Astrocyte (in vitro differentiated cells and primary cell): ENCODE measurements at regions not wholly inside any gene's neighbourhood (a gene's known extent, or its start where the extent isn't known, plus 50 kb on each side); places are given as distances from the start of the nearest gene placed in this dataset.

Experiments used
- DNase-seq: peaks from one replicate; pipeline ENCODE4 v3.0.0-alpha.2; 2010; ENCODE audit warnings: low read depth
- FAIRE-seq: peaks from 2 replicates; lab custom pipeline; 2011; peaks lifted over from hg19 to GRCh38; lab: Jason Lieb, UNC
- H2AFZ ChIP-seq: 2 replicates; pipeline ENCODE4 v1.6.0; 2012; ENCODE audit warnings: low read depth, low read length, inconsistent platforms
- H3K27ac ChIP-seq: 2 replicates; pipeline ENCODE4 v1.5.1; 2011; ENCODE audit warnings: low read depth, low read length, inconsistent platforms
- H3K27me3 ChIP-seq: 2 replicates; pipeline ENCODE4 v1.6.0; 2011; ENCODE audit warnings: low read length, inconsistent platforms; ENCODE audit not compliant: insufficient read depth
- H3K36me3 ChIP-seq: 2 replicates; pipeline ENCODE4 v1.5.1; 2011; ENCODE audit warnings: low read length, inconsistent platforms; ENCODE audit not compliant: insufficient read depth
- H3K4me1 ChIP-seq: 2 replicates; pipeline ENCODE4 v1.5.1; 2011; ENCODE audit warnings: low read length, inconsistent platforms; ENCODE audit not compliant: insufficient read depth
- H3K4me2 ChIP-seq: 2 replicates; pipeline ENCODE4 v1.6.0; 2012; ENCODE audit warnings: low read length, inconsistent platforms
- H3K4me3 ChIP-seq: 2 replicates; pipeline ENCODE4 v1.5.1; 2011; ENCODE audit warnings: low read depth, mild to moderate bottlenecking, low read length, inconsistent platforms; ENCODE audit not compliant: insufficient read depth
- H3K79me2 ChIP-seq: 2 replicates; pipeline ENCODE4 v1.6.0; 2012; ENCODE audit warnings: mild to moderate bottlenecking, low read length, inconsistent platforms; ENCODE audit not compliant: insufficient read depth
- H3K9ac ChIP-seq: 2 replicates; pipeline ENCODE4 v1.6.0; 2012; ENCODE audit warnings: mild to moderate bottlenecking, low read length, inconsistent platforms
- H3K9me3 ChIP-seq: 2 replicates; pipeline ENCODE4 v1.5.1; 2012; ENCODE audit warnings: low read depth, mild to moderate bottlenecking, low read length, inconsistent platforms; ENCODE audit not compliant: insufficient read depth
- H4K20me1 ChIP-seq: 2 replicates; pipeline ENCODE4 v1.6.0; 2012; ENCODE audit warnings: low read length, inconsistent platforms; ENCODE audit not compliant: insufficient read depth
- H3K27ac Mint-ChIP-seq: one replicate; pipeline ENCODE4 v1.8.0; 2021; ENCODE audit warnings: mild to moderate bottlenecking, mixed read lengths; ENCODE audit not compliant: unreplicated experiment
- H3K27me3 Mint-ChIP-seq: one replicate; pipeline ENCODE4 v1.8.0; 2021; ENCODE audit warnings: low read depth, mixed read lengths; ENCODE audit not compliant: unreplicated experiment
- H3K36me3 Mint-ChIP-seq: one replicate; pipeline ENCODE4 v1.8.0; 2021; ENCODE audit warnings: low read depth, mixed read lengths; ENCODE audit not compliant: unreplicated experiment
- H3K4me1 Mint-ChIP-seq: one replicate; pipeline ENCODE4 v1.8.0; 2021; ENCODE audit warnings: low read depth, mixed read lengths; ENCODE audit not compliant: unreplicated experiment
- H3K4me3 Mint-ChIP-seq: one replicate; pipeline ENCODE4 v1.8.0; 2021; ENCODE audit warnings: mild to moderate bottlenecking, moderate library complexity, mixed read lengths; ENCODE audit not compliant: unreplicated experiment
- H3K9me3 Mint-ChIP-seq: one replicate; pipeline ENCODE4 v1.8.0; 2021; ENCODE audit warnings: mild to moderate bottlenecking, mixed read lengths; ENCODE audit not compliant: unreplicated experiment
- CTCF ChIP-seq: IDR thresholded peaks from 2 replicates; pipeline ENCODE4 v1.5.1; 2011; ENCODE audit warnings: low read depth, mild to moderate bottlenecking, inconsistent platforms, low read length, moderate library complexity; ENCODE audit not compliant: insufficient read depth
- EZH2 ChIP-seq: IDR thresholded peaks from 2 replicates; pipeline ENCODE4 v1.6.1; 2012; ENCODE audit warnings: mild to moderate bottlenecking, low read length, inconsistent platforms; ENCODE audit not compliant: insufficient read depth

DNA sequence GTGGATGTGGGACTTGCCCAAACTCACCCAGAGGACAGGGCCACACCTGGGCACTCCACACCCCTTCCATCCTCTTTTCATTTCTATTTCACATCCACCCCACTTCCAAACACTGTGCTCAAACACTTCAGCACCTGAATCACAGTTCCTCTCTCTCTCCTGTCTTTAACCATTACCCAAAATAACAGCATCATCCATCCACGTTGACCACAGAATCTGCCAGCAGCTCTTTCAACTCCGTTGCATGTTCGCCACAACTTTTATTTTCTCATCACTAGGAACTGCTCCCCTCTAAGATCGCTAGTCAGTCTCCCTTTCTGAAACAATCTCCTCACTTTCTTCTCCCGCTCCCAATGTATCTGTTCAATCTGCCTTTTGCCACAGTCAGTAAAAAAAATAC lies 121.6 kb upstream of the HNRNPA3 start:
- H3K36me3 Mint-ChIP-seq: no peaks in the 10 kb centered on the region

GRCh38 chr2:177093371-177093770 lies 119.2 kb upstream of the HNRNPA3 start:
- DNase-seq (no peak), FAIRE-seq (no peak)
- Mint-ChIP-seq H3K36me3 (no peaks in the 10 kb centered on the region), H3K27me3 (no peaks in the 10 kb centered on the region), H3K27ac (no peak overlapping the region), H3K4me3 (no peak overlapping the region), H3K9me3 (no peaks in the 10 kb centered on the region), H3K4me1 (no peaks in the 10 kb centered on the region)
- TF ChIP-seq EZH2: no peak
- TF ChIP-seq CTCF: no peak
- no peaks in the 10 kb centered on the region for H3K4me1 ChIP-seq
- H3K36me3 ChIP-seq: no peaks in the 10 kb centered on the region
- no peaks in the 10 kb centered on the region for H3K27me3 ChIP-seq
- no peaks in the 10 kb centered on the region for H4K20me1 ChIP-seq
- H3K9ac ChIP-seq: no peak overlapping the region
- H3K79me2 ChIP-seq: no peaks in the 10 kb centered on the region
- no peak overlapping the region for H3K4me2 ChIP-seq
- no peak overlapping the region for H2AFZ ChIP-seq
- H3K9me3 ChIP-seq: no peaks in the 10 kb centered on the region
- no peak overlapping the region for H3K27ac ChIP-seq
- no peak overlapping the region for H3K4me3 ChIP-seq

More for the DNA sequence above, 121.6 kb upstream of the HNRNPA3 start:
- H3K36me3 ChIP-seq: no peaks in the 10 kb centered on the region
- no peak overlapping the region for H3K27ac Mint-ChIP-seq
- TF ChIP-seq EZH2 (no peak), CTCF (no peak)
- H3K4me1 Mint-ChIP-seq: no peaks in the 10 kb centered on the region
- H3K9me3 ChIP-seq: no peaks in the 10 kb centered on the region
- H3K4me3 Mint-ChIP-seq: no peak overlapping the region
- H2AFZ ChIP-seq: no peak overlapping the region
- H3K27ac ChIP-seq: no peak overlapping the region
- no peak overlapping the region for H3K4me2 ChIP-seq
- no peak overlapping the region for H3K9ac ChIP-seq
- no peaks in the 10 kb centered on the region for H3K27me3 ChIP-seq
- DNase-seq: no peak
- H3K27me3 Mint-ChIP-seq: no peaks in the 10 kb centered on the region
- no peak overlapping the region for H3K4me3 ChIP-seq
- H4K20me1 ChIP-seq: no peaks in the 10 kb centered on the region
- H3K4me1 ChIP-seq: no peaks in the 10 kb centered on the region
- no peak for FAIRE-seq
- H3K9me3 Mint-ChIP-seq: no peaks in the 10 kb centered on the region
- no peaks in the 10 kb centered on the region for H3K79me2 ChIP-seq

- Histone ChIP-seq H2AFZ (no peak overlapping the region), H3K27me3 (no peaks in the 10 kb centered on the region), H3K9ac (no peak overlapping the region), H4K20me1 (no peaks in the 10 kb centered on the region), H3K36me3 (no peaks in the 10 kb centered on the region), H3K9me3 (no peaks in the 10 kb centered on the region), H3K4me3 (no peak overlapping the region), H3K79me2 (no peaks in the 10 kb centered on the region), H3K27ac (no peak overlapping the region), H3K4me2 (no peak overlapping the region), H3K4me1 (no peaks in the 10 kb centered on the region)
- H3K36me3 Mint-ChIP-seq: peaks cover 2% of the 10 kb centered on the region
- TF ChIP-seq EZH2 (no peak), CTCF (no peak)
- no peak overlapping the region for H3K4me3 Mint-ChIP-seq
- no peak for FAIRE-seq
- no peak for DNase-seq
- no peak overlapping the region for H3K27ac Mint-ChIP-seq
- H3K4me1 Mint-ChIP-seq: no peaks in the 10 kb centered on the region
- peaks cover 4% of the 10 kb centered on the region for H3K9me3 Mint-ChIP-seq
- H3K27me3 Mint-ChIP-seq: no peaks in the 10 kb centered on the region
Observed at GRCh38 chr2:177098001-177098613, 114.5 kb upstream of the HNRNPA3 start.
